Activated CD8-positive, alpha-beta memory T cell treated with anti-CD3 and anti-CD28 coated beads, Interleukin-2, amount 50 U/mL, for 24 hours (primary cell): ENCODE measurements at regions not wholly inside any gene's neighbourhood (a gene's known extent, or its start where the extent isn't known, plus 50 kb on each side); places are given as distances from the start of the nearest gene placed in this dataset.
"Not testable (repeated sequence)": the region's sequence is repeated elsewhere in the genome, so short reads cannot be mapped to it uniquely, and the experiment has no call there.

Source experiments
- DNase-seq: peaks from one replicate; pipeline ENCODE4 v3.0.0-alpha.2; 2020; ENCODE audit errors: extremely low read depth

- not testable (repeated sequence) for DNase-seq
These were observed 100.2 kb downstream of the SOCS6 start for GRCh38 chr18:70389036-70389435.

DNA sequence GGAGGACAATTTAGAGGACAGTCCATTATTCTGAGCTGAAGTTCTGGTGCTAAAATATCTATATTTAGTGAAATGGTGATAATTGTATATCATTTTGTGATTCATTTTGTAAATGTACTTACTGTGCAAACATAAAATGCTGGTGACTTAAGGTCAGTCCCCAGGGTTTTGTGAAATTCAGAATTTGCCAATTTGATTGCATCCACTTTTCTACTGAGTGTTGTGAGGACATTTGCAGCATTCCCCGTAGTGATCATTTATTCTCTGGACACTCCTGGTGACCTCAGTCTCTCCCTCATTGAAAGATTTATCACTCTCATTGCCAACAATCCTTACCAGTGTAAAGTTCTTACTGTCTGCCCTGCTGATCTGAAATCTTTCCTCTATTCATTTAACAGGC lies 98.2 kb downstream of the SOCS6 start:
- DNase-seq: no peak

DNA sequence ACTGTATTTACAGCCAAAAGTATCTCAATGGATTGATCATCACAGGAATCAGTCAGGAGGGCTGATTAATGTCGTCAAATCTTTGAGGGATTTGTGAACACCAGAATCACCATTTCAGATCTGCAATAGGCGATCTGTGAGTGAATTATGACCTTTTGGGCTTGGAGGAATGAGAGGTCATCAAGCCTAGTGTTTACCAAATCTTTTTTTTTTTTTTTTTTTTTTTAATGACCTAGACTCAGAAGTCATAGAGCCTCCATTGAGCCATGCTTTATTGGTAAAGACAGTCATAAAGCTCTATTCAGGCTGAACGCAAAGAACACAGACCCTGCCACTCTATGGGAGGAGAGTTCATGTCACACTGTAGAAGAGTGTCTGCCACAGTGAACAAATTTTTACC lies 97.7 kb downstream of the SOCS6 start:
- DNase-seq: no peak

- DNase-seq: no peak
These were observed 96.6 kb downstream of the SOCS6 start for GRCh38 chr18:70385474-70385873.

GRCh38 chr18:70384181-70384790 lies 95.4 kb downstream of the SOCS6 start:
- DNase-seq: no peak

GRCh38 chr18:70382992-70383717 lies 94.3 kb downstream of the SOCS6 start:
- no peak for DNase-seq

DNA sequence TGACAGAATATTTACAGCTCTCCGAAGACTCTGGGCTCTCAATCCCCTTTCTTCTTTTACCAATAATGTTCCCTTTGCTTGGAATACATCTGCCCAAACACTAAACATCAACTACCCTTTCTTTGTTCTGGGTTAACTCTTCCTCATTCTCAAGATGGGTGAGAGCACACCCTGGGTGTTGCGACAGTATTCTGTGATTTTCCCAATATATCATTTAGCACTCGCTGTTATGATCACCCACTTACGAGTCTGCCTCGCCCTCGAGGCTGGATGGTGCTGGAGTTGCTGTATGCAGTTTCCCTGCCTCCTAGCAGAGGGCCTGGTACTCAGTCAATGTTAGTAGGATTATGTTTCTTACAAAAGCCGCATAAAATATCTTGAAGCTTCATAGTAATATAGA lies 93.2 kb downstream of the SOCS6 start:
- no peak for DNase-seq

DNA sequence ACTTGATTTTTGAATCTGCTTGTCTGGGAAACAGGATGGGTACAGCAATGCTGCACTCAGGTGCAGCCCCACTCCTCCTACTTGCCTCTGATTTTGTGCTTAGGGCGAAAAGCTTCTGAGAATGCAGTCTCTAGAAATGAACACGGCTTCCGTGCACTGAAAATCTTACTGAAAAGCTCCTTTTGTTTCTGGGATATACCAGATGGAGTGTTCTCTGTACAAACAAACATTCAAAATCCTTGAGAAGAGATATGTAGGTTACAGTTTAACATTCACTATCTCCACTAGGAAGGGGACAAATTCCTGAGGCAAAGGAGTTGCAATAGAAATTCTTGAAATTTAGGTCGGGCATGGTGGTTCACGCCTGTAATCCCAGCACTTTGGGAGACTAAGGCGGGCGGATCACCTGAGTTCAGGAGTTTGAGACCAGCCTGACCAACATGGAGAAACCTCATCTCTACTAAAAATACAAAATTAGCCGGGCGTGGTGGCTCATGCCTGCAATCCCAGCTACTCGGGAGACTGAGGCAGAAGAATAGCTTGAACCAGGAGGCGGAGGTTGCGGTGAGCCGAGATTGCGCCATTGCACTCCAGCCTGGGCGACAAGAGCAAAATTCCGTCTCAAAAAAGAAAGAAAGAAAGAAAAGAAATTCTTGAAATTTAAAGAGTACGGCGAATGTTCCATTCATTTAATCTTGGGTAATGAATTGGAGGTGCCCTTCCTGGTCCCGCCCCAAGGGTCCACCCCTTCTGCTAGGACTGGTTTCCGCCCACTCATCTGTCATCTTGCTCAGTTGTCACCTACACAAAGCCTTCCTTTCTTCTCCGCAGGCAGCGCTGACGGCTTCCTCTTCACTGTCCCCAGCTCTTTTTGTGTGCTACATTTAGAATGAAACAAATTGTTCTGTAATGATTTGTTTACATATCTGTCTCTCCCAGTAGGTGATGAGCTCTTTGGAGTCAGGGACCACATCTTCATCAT lies 92.4 kb downstream of the SOCS6 start:
- no peak for DNase-seq
